ENCODE measurements at regions not wholly inside any gene's neighbourhood (a gene's known extent, or its start where the extent isn't known, plus 50 kb on each side); places are given as distances from the start of the nearest gene placed in this dataset.
A peak's percentile ranks its signal among the peaks of the same experiment; 100 is the strongest.

- no peak for DNase-seq (ENCODE audit: low read depth)
Observed at GRCh38 chr13:34452831-34453230, 489.2 kb upstream of the NBEA start.

- DNase-seq (ENCODE audit: low read depth): no peak
Observed at GRCh38 chr13:34458756-34459715, 483.0 kb upstream of the NBEA start.

- peak; percentile 82 for DNase-seq (ENCODE audit: low read depth)
Observed at GRCh38 chr13:34459856-34460255, 482.2 kb upstream of the NBEA start.

- peak; percentile 90 for DNase-seq (ENCODE audit: low read depth)
Observed at GRCh38 chr13:34462843-34463242, 479.2 kb upstream of the NBEA start.

GRCh38 chr13:34464011-34464410 lies 478.1 kb upstream of the NBEA start:
- DNase-seq (ENCODE audit: low read depth): peak; percentile 26

- DNase-seq (ENCODE audit: low read depth): no peak
Observed at GRCh38 chr13:34465423-34465922, 476.6 kb upstream of the NBEA start.

- DNase-seq (ENCODE audit: low read depth): no peak
Observed at GRCh38 chr13:34466301-34466700, 475.8 kb upstream of the NBEA start.

- DNase-seq (ENCODE audit: low read depth): no peak
Observed at GRCh38 chr13:34467450-34468083, 474.5 kb upstream of the NBEA start.

GRCh38 chr13:34469196-34469986 lies 472.7 kb upstream of the NBEA start:
- no peak for DNase-seq (ENCODE audit: low read depth)

GRCh38 chr13:34474187-34474868 lies 467.7 kb upstream of the NBEA start:
- no peak for DNase-seq (ENCODE audit: low read depth)

- DNase-seq (ENCODE audit: low read depth): no peak
Observed at GRCh38 chr13:34478376-34478775, 463.7 kb upstream of the NBEA start.

GRCh38 chr13:34502011-34502410 lies 440.1 kb upstream of the NBEA start:
- no peak for DNase-seq (ENCODE audit: low read depth)

GRCh38 chr13:34502621-34503020 lies 439.4 kb upstream of the NBEA start:
- DNase-seq (ENCODE audit: low read depth): no peak

GRCh38 chr13:34506796-34507195 lies 435.3 kb upstream of the NBEA start:
- peak; percentile 19 for DNase-seq (ENCODE audit: low read depth)

GRCh38 chr13:34507630-34508029 lies 434.4 kb upstream of the NBEA start:
- no peak for DNase-seq (ENCODE audit: low read depth)

- DNase-seq (ENCODE audit: low read depth): no peak
Observed at GRCh38 chr13:34512817-34513216, 429.3 kb upstream of the NBEA start.

GRCh38 chr13:34513526-34513925 lies 428.5 kb upstream of the NBEA start:
- DNase-seq (ENCODE audit: low read depth): no peak

- no peak for DNase-seq (ENCODE audit: low read depth)
Observed at GRCh38 chr13:34515201-34515600, 426.9 kb upstream of the NBEA start.

- no peak for DNase-seq (ENCODE audit: low read depth)
Observed at GRCh38 chr13:34521171-34521570, 420.9 kb upstream of the NBEA start.

GRCh38 chr13:34522808-34523207 lies 419.3 kb upstream of the NBEA start:
- no peak for DNase-seq (ENCODE audit: low read depth)

GRCh38 chr13:34523406-34523805 lies 418.7 kb upstream of the NBEA start:
- DNase-seq (ENCODE audit: low read depth): no peak

Data from HT1080 (cell line).